Lower leg skin (tissue), 3 donors: ENCODE measurements at regions not wholly inside any gene's neighbourhood (a gene's known extent, or its start where the extent isn't known, plus 50 kb on each side); places are given as distances from the start of the nearest gene placed in this dataset.

ENCODE experiments used
- CTCF ChIP-seq, 3 donors: fragments of 450-650 bp; IDR thresholded peaks; one replicate each; pipeline ENCODE4 v1.5.1; 2016; ENCODE audit warnings: antibody characterized with exemption in 3 of 3, mild to moderate bottlenecking in 3 of 3, moderate library complexity in 2 of 3
- POLR2A ChIP-seq, 2 donors: fragments of 450-650 bp; IDR thresholded peaks; one replicate each; pipeline ENCODE4 v1.6.1; 2016 to 2017; ENCODE audit warnings: antibody characterized with exemption in 2 of 2, mild to moderate bottlenecking in 1 of 2, moderate library complexity in 1 of 2

- no peak for TF ChIP-seq POLR2A (IDR thresholded peaks at IDR 0.05)
- no peak for TF ChIP-seq CTCF (IDR thresholded peaks at IDR 0.05)
These were observed 236.4 kb downstream of the MAP2K6 start for GRCh38 chr17:69650881-69651280.
